HG03108 (cell line): ENCODE measurements at regions not wholly inside any gene's neighbourhood (a gene's known extent, or its start where the extent isn't known, plus 50 kb on each side); places are given as distances from the start of the nearest gene placed in this dataset.
"Not testable (repeated sequence)": the region's sequence is repeated elsewhere in the genome, so short reads cannot be mapped to it uniquely, and the experiment has no call there.

Experiments
- ATAC-seq: cut with Tn5 transposase; IDR thresholded peaks from one replicate; pipeline ENCODE4 v1.9.1; 2021; ENCODE audit warnings: moderate library complexity; ENCODE audit not compliant: unreplicated experiment

- no peak for ATAC-seq
Measured at GRCh38 chr15:38002883-38003477, 68.5 kb downstream of the TMCO5A start.

DNA sequence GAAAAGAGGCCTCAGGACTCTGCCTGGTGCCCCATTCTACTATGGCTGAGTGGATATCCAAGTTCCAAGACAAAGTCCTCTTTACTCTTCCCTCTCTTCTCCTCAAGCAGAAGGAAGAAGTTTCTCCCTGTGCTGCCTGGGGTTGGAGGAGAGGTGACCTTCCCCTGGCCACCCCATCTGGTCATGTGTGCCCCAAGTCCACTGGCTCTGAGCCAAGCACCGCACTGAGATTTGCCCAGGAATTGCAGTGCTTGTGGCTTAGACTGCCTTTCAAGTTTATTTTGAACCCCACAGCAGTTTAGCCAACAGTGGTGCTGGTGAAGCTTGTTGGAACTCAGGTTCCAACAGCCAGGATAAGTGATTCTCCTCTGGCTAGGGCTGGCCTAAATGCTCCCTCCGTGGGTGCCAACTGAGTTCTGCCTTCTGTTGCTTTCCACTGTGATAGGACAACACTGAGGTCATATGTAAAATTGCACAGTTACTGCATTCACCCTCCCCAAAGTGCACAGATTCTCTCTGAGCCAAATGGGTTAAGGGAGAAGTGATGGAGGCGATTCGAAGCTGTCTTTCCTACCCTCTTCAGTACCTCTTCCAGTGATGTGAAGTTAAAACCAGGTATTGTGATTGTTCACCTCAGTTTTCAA, 69.9 kb downstream of the TMCO5A start:
- no peak for ATAC-seq

DNA sequence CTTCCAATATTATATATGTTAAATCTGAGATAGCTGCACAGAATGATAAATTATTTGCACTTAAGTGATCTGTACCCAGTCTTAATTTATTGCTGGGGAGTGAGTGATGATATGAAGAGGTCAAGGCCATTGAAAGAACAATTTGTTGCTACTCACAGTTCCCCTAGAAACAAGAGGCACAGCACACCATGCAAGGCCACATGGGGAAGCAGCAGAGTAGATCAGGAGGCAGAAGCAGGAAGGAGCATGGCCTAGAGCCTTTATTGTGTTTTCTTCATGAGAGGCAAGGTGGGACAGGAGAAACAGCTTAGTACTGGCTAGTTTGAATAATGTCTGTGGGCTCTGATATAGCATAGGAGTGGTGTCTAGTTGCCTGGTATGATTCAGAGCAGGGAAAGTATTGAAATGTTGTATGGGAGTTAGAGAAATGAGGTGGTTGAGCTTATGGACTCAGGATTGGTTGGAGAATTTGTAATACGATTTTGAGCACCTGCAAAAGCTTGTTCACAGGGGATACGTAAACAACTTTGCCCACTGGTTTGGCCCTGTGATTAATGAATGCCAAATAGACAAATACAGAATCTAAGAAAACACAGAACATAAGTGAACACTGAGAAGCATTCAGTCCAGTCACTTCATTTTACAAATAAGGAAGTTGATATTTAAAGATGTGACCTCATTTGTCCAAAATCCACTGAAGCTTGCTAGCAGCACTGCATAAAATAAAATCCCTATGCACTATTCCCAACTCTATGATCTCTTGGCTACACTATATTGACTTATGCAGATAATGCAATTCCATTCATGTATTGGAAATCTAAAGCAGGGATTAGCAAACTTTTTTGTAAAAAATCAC, 71.7 kb downstream of the TMCO5A start:
- ATAC-seq = no peak

GRCh38 chr15:38010395-38010794, 76.0 kb downstream of the TMCO5A start:
- ATAC-seq = no peak

DNA sequence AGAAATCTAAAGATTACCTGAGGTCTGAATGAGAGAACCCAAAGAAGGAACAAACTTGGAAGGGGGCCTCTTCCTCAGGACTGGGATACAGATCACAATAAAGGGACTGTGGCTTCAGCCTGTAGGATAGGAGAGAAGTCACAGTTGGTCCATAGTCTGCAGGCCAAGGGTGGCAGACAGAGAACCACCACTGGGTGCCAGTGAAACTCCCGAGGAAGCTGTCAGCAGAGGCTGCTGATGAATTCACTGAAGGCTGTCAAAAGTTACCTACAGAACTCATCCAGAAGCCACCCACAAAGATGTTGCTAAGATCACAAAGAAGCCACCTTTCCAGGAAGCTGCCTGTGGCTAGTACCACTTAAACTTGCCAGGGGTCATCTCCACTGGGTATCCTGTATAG, 78.5 kb downstream of the TMCO5A start:
- no peak for ATAC-seq

- no peak for ATAC-seq
Measured at GRCh38 chr15:38017721-38018120, 83.3 kb downstream of the TMCO5A start.

GRCh38 chr15:38019066-38019465, 84.6 kb downstream of the TMCO5A start:
- no peak for ATAC-seq

- no peak for ATAC-seq
Measured at GRCh38 chr15:38021259-38021658, 86.8 kb downstream of the TMCO5A start.

DNA sequence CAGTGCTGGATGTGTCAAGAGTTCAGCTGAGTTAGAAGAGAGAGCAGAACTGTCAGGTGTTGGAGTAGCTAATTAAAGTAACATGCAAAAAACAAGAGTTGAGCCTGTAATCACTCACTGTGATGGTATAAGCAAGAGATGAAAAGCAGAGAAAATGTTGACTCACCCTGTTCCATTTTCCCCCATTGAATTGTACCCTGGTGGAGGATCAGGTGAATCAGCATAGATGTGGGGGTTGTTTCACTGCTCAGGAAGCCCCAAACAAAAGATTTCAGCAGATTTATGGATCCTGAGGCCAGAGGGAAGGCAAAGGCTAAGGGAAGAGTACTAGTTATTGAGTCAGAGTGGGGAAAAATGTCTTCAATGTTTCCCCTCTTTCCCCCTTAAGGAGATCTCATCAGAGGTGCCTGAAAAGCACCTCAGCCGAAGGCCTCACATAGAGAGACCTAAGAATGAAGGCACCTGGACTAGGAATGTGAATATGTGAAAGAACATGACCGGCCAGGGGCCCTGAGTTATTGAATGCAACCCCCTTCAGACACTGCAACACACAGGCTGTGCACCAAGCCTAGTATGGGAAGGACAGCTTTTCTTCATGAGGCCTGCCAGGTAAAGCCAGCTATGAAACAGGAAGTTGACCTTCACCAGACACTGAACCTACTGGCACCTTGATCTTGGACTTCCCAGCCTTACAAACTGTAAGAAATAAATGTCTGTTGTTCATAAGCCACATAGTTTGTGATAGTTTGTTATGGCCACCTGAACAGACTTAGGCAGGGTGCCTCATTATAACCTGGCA, 90.1 kb downstream of the TMCO5A start:
- ATAC-seq = no peak

GRCh38 chr15:38025656-38026055, 91.2 kb downstream of the TMCO5A start:
- not testable (repeated sequence) for ATAC-seq

- ATAC-seq = no peak
Measured at GRCh38 chr15:38028869-38029268, 94.4 kb downstream of the TMCO5A start.

DNA sequence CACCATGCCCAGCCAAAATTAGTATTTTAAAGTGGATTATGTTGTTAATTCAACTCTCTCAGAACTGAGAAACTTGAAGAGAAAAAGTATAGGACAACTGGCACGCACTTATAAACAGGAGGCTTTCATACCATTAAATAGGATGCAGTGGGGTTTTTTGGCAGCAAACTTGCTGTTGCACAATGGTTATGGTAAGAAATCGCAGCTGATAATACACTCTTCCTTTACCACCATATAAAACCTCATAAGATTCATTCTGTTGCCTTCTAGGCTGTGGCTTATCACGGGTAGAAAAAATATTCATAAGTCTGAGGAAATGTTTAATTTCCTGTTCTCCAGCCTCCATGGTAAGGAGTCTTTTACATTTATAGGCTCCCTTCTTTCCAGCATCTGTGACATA, 95.3 kb downstream of the TMCO5A start:
- no peak for ATAC-seq

- no peak for ATAC-seq
Measured at GRCh38 chr15:38030609-38031008, 96.2 kb downstream of the TMCO5A start.

- ATAC-seq = no peak
Measured at GRCh38 chr15:38035701-38036100, 101.3 kb downstream of the TMCO5A start.

- no peak for ATAC-seq
Measured at GRCh38 chr15:38036790-38037338, 102.4 kb downstream of the TMCO5A start.

GRCh38 chr15:38038659-38039442, 104.4 kb downstream of the TMCO5A start:
- no peak for ATAC-seq

GRCh38 chr15:38040615-38041014, 106.2 kb downstream of the TMCO5A start:
- ATAC-seq = no peak

DNA sequence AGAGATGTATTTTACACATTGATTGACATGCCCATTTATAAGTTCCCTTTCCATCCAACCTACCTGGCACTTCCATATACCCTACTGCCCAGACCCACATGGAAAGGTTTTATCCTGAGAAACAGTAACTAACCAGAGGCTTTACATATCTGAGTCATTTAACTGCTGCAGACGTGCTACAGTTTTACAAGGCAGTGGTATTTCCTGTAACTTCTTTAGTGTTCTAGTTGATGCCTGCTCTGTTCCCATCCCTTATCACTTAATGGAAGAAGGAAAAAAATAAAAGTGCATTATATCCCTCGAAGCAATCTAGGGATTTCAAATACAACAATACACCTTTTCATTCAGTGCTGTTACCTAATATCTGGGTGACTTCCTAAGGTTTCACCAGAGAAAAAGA, 107.1 kb downstream of the TMCO5A start:
- no peak for ATAC-seq

GRCh38 chr15:38042211-38042610, 107.8 kb downstream of the TMCO5A start:
- no peak for ATAC-seq
